ENCODE measurements at regions not wholly inside any gene's neighbourhood (a gene's known extent, or its start where the extent isn't known, plus 50 kb on each side); places are given as distances from the start of the nearest gene placed in this dataset.

- no peak overlapping the region for H3K4me3 ChIP-seq (ENCODE audit: low read length)
These were observed 568.1 kb upstream of the GNPDA2 start for GRCh38 chr4:45294464-45294863.

GRCh38 chr4:45293335-45293734 lies 567.0 kb upstream of the GNPDA2 start:
- Histone ChIP-seq H3K27me3 (ENCODE audit: control insufficient read depth, low read length) (no peaks in the 10 kb centered on the region), H3K4me3 (ENCODE audit: low read length) (no peak overlapping the region), H3K4me1 (ENCODE audit: control insufficient read depth, low read length) (no peaks in the 10 kb centered on the region), H4K20me1 (ENCODE audit: control insufficient read depth, insufficient read depth, low read depth, low read length) (no peaks in the 10 kb centered on the region), H3K4me2 (ENCODE audit: low read length) (no peak overlapping the region), H3K27ac (ENCODE audit: low read depth, low read length) (no peak overlapping the region), H3K36me3 (ENCODE audit: control insufficient read depth, low read length) (no peaks in the 10 kb centered on the region), H3F3A (ENCODE audit: control insufficient read depth, insufficient read depth) (no peaks in the 10 kb centered on the region), H3K9me2 (replicated peaks; ENCODE audit: control insufficient read depth, low read length) (no peaks in the 10 kb centered on the region; the same call in 1 of the 2 replicates), H3K9me3 (ENCODE audit: control insufficient read depth, insufficient read depth, low read length) (no peaks in the 10 kb centered on the region; the same call in 1 of the 2 replicates), H3K79me2 (ENCODE audit: control insufficient read depth, low read length) (no peaks in the 10 kb centered on the region)
- TF ChIP-seq EZH2phosphoT487 (IDR thresholded peaks at IDR 0.05; ENCODE audit: borderline replicate concordance, low read length) (no peak), CTCF (IDR thresholded peaks at IDR 0.05; ENCODE audit: low read depth, low read length, poor library complexity, severe bottlenecking) (no peak)

More at GRCh38 chr4:45294464-45294863, 568.1 kb upstream of the GNPDA2 start:
- no peaks in the 10 kb centered on the region for H3K79me2 ChIP-seq (ENCODE audit: control insufficient read depth, low read length)
- TF ChIP-seq CTCF (IDR thresholded peaks at IDR 0.05; ENCODE audit: low read depth, low read length, poor library complexity, severe bottlenecking) (no peak), EZH2phosphoT487 (IDR thresholded peaks at IDR 0.05; ENCODE audit: borderline replicate concordance, low read length) (no peak)
- H3K36me3 ChIP-seq (ENCODE audit: control insufficient read depth, low read length): no peaks in the 10 kb centered on the region
- H3K4me2 ChIP-seq (ENCODE audit: low read length): no peak overlapping the region
- no peaks in the 10 kb centered on the region for H3K27me3 ChIP-seq (ENCODE audit: control insufficient read depth, low read length)
- no peaks in the 10 kb centered on the region; the same call in 1 of the 2 replicates for H3K9me3 ChIP-seq (ENCODE audit: control insufficient read depth, insufficient read depth, low read length)
- H4K20me1 ChIP-seq (ENCODE audit: control insufficient read depth, insufficient read depth, low read depth, low read length): no peaks in the 10 kb centered on the region
- H3K27ac ChIP-seq (ENCODE audit: low read depth, low read length): no peak overlapping the region
- no peaks in the 10 kb centered on the region; the same call in 1 of the 2 replicates for H3K9me2 ChIP-seq (replicated peaks; ENCODE audit: control insufficient read depth, low read length)
- H3K4me1 ChIP-seq (ENCODE audit: control insufficient read depth, low read length): no peaks in the 10 kb centered on the region
- no peaks in the 10 kb centered on the region for H3F3A ChIP-seq (ENCODE audit: control insufficient read depth, insufficient read depth)

GRCh38 chr4:45292844-45293243 lies 566.5 kb upstream of the GNPDA2 start:
- no peaks in the 10 kb centered on the region for H3K79me2 ChIP-seq (ENCODE audit: control insufficient read depth, low read length)
- no peak overlapping the region for H3K4me3 ChIP-seq (ENCODE audit: low read length)
- no peak overlapping the region for H3K4me2 ChIP-seq (ENCODE audit: low read length)
- no peaks in the 10 kb centered on the region for H3K36me3 ChIP-seq (ENCODE audit: control insufficient read depth, low read length)
- no peak overlapping the region for H3K27ac ChIP-seq (ENCODE audit: low read depth, low read length)
- H3K9me3 ChIP-seq (ENCODE audit: control insufficient read depth, insufficient read depth, low read length): no peaks in the 10 kb centered on the region; the same call in 1 of the 2 replicates
- no peaks in the 10 kb centered on the region for H4K20me1 ChIP-seq (ENCODE audit: control insufficient read depth, insufficient read depth, low read depth, low read length)
- no peaks in the 10 kb centered on the region; the same call in 1 of the 2 replicates for H3K9me2 ChIP-seq (replicated peaks; ENCODE audit: control insufficient read depth, low read length)
- H3K4me1 ChIP-seq (ENCODE audit: control insufficient read depth, low read length): no peaks in the 10 kb centered on the region
- H3K27me3 ChIP-seq (ENCODE audit: control insufficient read depth, low read length): no peaks in the 10 kb centered on the region
- H3F3A ChIP-seq (ENCODE audit: control insufficient read depth, insufficient read depth): no peaks in the 10 kb centered on the region
- TF ChIP-seq EZH2phosphoT487 (IDR thresholded peaks at IDR 0.05; ENCODE audit: borderline replicate concordance, low read length): no peak
- no peak for TF ChIP-seq CTCF (IDR thresholded peaks at IDR 0.05; ENCODE audit: low read depth, low read length, poor library complexity, severe bottlenecking)

All from DOHH2 (cell line).